HS-27A (cell line): ENCODE measurements at regions not wholly inside any gene's neighbourhood (a gene's known extent, or its start where the extent isn't known, plus 50 kb on each side); places are given as distances from the start of the nearest gene placed in this dataset.
"Not testable (repeated sequence)": the region's sequence is repeated elsewhere in the genome, so short reads cannot be mapped to it uniquely, and the experiment has no call there.

Experiments used
- DNase-seq: peaks from one replicate; pipeline ENCODE4 v3.0.0-alpha.2; 2012; ENCODE audit warnings: low read depth, missing footprints

- DNase-seq: no peak
These were observed 115.3 kb downstream of the LTN1 start for GRCh38 chr21:28877318-28877884.

GRCh38 chr21:28875078-28875477 lies 117.6 kb downstream of the LTN1 start:
- DNase-seq: no peak

DNA sequence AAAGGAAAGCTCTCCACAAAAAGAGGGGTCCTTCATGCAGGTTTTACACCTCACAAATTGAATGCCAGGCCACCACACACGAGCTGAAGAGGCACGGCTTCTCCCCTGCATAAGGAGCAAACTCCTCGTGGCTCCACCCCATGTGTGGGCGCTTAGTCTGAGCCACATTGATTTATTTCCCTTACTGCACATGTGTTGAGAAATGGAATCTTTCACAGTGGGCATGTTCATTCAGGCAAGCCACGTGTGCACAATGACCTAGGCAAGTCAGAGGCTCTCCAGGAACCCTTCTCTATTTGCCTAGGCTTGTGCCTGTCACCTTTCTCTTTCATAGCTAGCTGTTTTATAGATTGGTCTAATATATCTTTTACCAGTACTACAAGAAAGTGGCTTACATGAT lies 120.5 kb downstream of the LTN1 start:
- DNase-seq: no peak

DNA sequence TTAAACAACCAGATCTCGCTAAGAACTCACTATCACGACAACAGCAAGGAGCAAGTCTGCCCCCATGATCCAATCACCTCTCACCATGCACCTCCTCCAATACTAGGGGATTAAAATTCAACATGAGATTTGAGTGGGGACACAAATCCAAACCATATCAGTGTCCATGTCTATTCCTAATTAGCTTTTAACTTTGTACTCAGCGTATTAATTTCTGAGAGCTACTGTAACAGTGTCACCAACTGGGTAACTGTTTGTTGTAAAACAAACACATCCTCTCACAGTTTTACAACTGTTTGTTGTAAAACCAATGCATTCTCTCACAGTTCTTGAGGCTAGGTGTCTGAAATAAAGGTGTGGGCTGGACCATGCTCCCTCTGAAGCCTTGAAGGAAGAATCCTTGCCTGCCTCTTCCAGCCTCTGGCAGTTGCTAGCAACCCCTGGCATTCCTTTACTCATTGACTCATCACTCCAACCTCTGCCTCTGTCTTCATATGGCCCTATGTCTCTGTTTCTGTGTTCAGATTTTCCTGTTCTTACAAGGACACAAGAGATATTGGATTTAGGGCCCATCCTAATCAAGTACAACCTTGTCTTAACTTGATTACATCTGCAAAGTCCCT lies 121.2 kb downstream of the LTN1 start:
- DNase-seq: no peak

DNA sequence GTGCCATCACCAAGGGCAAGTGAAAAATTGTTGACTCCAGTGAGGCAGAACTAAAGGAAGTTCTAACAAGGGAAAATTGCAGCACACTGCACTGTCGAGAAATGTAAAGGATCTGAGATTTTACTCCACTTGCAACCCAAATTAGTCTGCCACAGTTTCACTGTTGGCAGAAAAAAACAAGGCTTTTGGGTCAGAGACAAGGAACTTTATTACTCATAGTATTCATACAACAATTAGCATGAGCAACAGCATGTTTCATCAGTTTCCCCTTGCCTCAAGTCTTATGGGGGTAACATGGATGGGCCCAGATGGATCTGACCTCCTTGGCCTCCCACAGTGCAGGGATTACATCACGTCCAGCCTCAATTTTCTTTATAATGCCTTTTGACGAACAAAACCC lies 125.3 kb downstream of the LTN1 start:
- no peak for DNase-seq

DNA sequence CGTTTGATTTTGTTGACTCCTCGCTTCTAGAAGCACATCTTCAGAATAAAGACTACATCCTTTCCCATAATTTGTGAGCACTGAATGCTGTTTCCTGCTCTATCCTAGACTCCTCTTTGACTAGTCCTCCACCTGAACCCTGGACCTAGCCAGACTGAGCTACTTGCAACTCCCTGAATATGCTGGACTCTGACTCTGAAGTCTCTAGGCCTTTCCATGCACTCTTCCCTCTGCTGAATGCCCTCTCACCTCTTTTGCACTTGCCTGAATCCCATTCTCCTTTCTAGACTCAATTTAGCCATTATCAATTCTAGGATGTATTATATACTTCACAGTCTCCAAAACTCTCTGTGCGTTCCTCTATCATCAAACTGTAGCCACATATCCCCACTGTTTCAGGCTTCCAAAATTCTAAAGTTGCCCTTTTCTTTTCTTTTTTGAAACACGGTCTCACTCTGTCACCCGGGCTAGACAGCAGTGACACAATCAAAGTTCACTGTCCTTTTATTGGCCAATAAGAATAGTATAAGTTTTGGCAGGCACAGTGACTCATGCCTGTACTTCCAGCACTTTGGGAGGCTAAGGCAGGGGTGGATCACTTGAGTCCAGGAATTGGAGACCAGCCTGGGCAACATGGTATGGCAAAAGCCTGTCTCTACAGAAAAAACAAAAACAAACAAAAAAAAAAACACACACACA lies 127.0 kb downstream of the LTN1 start:
- DNase-seq: no peak

GRCh38 chr21:28858424-28858823 lies 134.3 kb downstream of the LTN1 start:
- DNase-seq: no peak

GRCh38 chr21:28857752-28858151 lies 134.9 kb downstream of the LTN1 start:
- no peak for DNase-seq

- DNase-seq: no peak
These were observed 136.0 kb downstream of the LTN1 start for GRCh38 chr21:28856588-28857250.

DNA sequence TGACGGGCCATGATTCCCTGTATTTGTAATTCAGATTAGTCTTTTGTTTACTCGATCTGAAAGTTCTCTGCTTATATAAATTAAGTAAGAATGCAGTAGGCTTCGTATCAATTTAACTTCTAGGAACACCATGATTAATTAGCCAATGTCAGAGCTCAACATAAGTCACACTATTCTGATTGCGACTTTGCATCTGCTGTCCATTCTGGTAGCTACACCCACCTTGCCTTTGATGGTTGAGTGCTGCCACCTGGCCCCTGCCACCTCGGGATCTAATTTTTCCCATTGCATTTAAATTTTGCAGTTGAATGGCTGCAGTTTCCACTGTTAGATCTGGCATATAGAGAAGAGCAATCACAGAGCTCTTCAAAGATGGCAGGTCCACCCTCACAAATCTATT lies 140.0 kb downstream of the LTN1 start:
- no peak for DNase-seq

DNA sequence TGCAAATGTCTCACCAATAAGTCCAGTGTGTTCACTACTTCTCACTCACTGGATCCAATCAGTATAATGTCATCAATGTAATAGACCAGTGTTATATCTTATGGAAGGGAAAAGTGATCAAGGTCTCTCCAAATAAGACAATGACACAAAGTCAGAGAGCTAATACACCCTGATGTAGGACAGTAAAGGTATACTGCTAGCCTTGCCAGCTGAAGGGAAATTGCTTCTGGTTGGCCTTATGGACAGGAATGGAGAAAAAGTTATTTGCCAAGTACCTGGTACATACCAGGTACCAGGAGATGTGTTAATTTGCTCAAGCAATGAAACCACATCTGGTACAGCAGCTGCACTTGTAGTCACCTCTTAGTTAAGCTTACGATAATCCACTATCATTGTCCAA lies 141.0 kb downstream of the LTN1 start:
- DNase-seq: no peak

- DNase-seq: not testable (repeated sequence)
These were observed 153.4 kb downstream of the LTN1 start for GRCh38 chr21:28839237-28839636.

DNA sequence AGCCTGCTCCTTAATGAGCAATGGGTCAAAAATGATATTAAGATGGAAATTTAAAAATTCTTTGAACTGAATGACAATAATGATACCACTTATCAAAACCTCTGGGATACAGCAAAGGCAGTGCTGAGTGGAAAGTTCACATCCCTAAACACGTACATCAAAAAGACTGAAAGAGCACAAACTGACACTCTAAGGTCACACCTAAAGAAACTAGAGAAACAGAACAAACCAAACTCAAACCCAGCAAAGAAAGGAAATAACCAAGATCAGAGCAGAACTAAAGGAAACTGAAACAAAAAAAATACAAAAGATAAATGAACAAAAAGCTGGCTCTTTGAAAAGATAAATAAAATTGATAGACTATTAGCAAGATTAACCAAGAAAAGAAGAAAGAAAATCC lies 155.3 kb downstream of the LTN1 start:
- not testable (repeated sequence) for DNase-seq

DNA sequence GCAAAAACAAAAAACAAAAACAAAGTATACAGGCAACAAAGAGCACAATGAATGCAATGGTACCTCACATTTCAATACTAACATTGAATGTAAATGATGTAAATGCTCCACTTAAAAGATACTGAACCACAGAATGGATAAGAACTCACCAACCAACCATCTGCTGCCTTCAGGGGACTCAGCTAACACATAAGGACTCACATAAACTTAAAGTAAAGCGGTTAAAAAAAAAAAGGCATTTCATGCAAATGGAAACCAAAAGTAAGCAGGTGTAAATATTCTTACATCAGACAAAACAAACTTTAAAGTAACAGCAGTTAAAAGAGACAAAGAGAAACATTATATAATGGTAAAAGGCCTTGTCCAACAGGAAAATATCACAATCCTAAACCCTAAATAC lies 156.1 kb downstream of the LTN1 start:
- not testable (repeated sequence) for DNase-seq

DNA sequence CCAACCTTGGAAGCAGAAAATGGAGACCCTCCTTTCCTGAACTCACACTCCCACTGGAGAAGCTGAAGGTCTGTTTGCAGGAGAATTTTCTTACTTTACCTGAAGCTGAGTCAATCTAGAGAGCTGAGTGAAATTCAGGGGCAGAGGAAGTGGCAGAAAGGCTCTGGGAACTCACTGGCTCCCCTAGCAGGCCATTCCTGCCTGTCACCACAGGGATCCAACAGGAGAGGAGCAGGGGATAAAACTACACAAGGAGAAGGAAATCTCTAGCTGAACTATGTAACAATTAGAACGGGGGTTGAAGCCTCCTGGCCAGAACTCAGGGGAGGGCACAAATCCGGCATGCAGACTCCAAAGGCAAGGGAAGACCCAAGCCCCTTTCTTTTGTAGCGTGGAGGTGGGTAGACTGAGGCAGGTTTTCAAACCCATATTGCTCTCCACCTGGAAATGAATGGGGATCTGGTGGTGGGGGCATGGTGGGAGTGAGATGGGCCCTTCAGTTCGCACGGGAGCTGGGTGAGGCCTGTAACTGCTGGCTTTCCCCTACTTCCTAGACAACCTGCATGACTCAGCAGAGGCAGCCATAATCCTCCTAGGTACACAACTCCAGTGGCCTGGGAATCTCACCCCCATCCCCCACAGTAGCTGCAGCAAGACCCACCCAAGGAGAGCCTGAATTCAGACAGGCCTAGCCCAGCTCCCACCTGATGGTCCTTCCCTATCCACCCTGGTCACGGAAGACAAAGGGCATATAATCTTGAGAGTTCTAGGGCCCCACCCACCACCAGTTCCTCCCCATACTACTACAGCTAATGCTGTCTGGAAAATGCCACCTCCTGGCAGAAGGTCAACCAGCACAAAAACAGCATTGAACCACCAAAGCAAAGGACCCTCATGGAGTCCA lies 158.1 kb downstream of the LTN1 start:
- DNase-seq: no peak

DNA sequence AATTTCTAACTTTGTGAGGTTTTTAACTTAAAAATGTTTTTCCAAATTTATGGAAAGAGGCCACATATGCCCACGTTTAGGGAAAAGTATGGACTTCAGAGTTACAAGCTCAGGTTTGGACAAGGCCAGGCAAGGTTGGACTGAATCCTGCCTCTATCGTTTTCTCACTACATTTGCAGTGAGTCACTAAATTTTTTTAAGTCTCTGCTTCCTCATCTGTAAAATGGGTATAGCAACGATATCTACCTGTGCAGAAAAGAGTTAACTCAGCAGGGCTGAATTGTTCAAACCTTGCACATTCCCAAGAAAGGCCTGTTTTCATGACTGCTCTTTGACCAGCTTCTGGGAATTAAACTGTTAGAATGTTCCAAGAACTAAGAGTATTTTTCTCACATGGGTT lies 159.1 kb downstream of the LTN1 start:
- no peak for DNase-seq

DNA sequence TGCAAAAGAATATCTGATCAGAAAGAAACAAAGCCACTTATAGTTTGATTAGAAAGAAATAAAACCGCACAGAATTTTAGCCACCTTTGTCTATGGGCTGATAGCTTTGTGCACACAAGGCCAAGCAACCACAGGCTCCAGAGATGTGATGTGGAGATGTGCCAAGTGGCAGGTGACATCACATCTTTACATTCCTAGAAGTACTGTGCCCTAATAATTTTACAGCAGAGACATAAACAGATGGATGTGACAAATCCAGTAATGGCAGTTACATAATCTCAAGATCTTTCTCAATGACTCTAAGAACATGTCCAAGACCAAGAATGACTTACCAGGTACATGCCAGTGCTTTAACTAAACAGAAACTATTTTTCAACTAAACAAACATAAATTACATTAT lies 159.5 kb downstream of the LTN1 start:
- DNase-seq: no peak

DNA sequence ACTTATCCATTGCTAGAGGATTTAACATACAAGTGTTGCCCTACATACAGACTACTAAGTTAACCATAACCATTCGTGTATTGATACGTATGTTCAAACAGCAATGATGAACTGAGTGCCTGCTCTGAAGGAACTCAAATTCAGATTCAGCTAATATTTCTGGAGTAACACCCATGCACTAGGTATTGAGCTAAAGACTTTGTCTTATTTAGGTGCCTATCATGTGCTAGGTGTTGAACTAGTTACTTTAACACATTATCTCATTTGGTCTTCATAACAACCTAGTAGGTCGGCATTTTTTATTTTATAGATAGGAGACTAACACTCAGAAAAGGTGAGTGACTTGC lies 160.0 kb downstream of the LTN1 start:
- no peak for DNase-seq

DNA sequence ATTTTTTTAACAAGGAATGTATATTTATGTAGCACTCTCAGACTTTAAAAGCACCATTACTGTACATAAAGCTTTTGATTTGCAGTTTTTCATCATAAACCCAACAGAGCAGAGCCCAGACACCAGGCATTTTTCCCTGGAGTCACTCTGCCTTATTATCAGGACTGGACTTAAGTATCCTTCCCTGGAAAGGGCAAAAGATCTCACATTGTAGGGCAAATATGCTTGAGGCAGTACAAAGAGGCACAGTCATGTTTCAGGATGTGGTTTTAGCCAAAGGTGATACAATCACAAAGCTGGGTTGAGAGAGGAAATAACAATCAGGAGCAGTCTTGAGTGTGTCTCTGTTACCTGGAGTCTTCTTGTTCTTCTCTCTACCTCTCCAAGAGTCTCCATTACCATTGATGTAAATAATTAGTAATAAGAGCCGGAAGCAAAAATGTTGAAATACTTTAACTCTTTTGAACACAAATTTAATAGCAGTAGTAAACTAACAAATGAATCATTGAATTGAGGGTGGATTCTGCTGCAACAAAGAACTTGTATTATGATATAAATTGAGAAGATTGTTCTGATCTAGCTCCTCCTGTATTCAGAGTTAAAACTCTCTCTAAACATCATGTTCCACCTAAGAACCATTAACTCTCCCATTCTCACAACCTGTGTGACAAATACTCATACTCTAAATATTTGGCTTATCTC lies 160.5 kb downstream of the LTN1 start:
- no peak for DNase-seq

- DNase-seq: no peak
These were observed 163.7 kb downstream of the LTN1 start for GRCh38 chr21:28828981-28829380.

- no peak for DNase-seq
These were observed 164.7 kb downstream of the LTN1 start for GRCh38 chr21:28828021-28828420.

DNA sequence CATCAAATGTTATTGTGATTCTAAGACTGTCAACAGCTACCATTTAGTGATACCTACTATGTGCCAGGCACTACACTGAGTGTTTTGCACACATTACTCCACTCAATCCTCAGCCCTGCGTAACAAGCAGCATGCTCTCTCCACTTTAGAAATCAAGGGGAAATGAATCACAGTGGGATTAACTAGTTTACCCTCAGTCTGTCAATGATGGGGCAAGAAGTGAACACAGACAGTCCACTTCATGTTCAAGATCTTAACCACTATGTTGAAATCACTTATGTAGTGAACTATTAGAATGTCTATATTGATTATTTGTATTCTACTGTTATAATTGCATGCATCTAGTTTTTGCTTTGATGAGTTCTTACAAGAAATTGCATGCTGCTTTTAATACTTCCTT lies 165.3 kb downstream of the LTN1 start:
- DNase-seq: no peak
